ENCODE measurements at regions not wholly inside any gene's neighbourhood (a gene's known extent, or its start where the extent isn't known, plus 50 kb on each side); places are given as distances from the start of the nearest gene placed in this dataset.
A peak's percentile ranks its signal among the peaks of the same experiment; 100 is the strongest.

DNA sequence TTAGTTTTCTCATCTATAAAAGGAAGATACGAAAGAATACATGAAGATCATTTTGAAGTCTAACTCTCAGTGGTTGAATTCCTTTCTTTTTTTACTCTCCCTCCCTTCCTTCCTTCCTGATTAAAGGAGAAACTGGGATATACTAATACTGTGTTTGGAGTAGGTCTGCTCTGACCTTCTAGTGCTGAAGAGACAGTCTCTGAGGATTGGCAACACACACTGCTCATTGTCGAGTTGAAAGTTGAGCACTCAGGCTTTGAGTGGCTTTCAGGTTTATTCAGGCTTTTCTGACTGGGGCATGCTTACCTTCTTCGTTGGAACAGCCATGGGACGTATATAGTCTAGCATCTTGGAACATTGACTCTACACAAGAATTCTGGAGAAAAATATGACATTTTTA lies 86.9 kb upstream of the RPS23 start:
- DNase-seq (ENCODE audit: low read depth, low spot score): no peak

DNA sequence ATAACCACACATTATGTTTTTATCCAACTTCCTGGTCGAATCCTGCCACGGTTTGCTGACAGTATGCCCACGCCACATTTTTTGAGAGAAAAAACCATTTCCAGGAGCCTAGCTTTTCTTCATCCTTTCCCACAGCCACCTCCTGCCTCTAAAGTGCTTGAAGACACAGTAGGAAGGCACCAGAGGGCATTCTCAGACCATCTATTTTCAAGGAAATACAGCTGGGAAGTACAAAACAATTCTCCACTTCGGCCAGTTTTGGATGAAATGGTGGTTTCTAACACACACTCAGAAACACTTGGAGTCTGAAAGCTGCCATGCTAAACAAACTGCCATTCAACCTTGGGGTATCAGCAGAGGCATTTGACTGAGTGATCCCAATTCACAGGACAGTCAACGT lies 86.3 kb upstream of the RPS23 start:
- no peak for DNase-seq (ENCODE audit: low read depth, low spot score)

DNA sequence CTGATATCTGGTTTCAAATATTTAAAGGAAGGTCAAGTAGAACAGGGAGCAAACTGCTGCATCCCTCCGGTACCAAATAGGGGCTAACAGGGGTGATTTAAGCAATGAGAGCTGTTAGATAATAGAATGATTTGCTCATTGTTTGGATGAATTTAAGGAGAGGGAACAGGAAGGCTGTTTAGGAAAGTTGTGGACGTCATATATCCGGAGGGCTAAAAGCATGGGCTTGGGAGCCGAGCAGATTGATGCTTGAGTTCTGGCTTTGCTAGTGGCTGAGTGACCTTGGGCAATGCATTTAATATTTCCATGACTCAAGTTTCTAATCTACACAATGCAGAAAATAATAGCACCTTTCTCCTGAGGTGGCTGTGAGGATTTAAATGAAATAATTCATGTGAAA lies 85.4 kb upstream of the RPS23 start:
- no peak for DNase-seq (ENCODE audit: low read depth, low spot score)

DNA sequence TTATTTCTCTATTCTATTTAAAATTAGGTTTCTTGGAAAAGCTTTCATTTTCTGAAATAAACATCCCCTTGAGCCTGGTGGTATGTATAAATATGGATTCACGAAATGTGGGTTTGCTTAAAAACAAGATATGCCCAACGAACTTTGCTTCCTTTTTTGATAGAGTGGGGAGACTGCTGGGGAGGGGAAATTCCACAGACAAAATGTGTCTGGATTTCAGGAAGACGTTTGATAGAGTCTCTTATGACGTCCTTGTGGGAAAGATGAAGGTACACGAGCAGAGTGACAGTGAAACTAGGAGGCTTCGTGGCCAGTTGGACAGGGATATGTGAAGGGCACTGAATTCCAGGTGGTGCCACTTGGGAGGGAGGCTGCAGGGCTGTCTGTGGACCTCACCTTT lies 84.5 kb upstream of the RPS23 start:
- DNase-seq (ENCODE audit: low read depth, low spot score): no peak

DNA sequence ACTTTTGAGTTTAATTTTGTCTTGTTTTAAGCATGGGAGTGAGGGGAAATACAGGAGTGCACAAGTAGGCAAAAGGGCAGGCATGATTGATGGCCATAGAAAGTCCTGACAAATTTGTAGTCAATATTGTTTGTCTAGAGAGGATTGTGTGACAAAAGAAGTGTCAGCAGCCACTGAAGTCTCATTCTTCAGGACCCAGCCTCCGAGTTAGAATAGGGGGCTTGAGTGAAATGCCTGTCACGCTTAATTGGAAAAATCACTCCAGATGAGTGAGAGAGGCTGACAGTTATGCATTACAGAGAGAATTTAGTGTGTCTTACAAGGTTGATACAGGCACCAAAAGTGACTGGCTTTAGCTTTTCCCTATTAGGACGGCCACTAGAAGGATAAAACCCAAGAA lies 81.9 kb upstream of the RPS23 start:
- no peak for DNase-seq (ENCODE audit: low read depth, low spot score)

DNA sequence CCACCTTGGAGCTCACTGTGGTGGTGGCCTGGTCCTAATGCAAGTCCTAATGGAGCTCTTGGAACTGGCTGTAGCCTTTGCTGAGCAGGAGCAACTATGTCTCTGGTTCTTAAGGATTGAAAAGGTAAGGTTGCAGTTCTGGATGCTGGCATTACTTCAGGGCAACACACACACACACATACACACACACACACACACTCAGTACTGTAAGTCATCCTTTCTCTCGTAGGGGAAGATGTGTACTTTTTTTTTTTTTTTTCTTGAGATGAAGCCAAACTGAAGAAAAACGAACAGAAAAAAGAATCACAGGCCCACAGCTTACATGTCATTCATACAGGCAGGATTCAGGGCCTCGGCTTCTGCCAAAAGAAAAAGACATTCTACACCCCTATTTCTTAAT lies 81.1 kb upstream of the RPS23 start:
- DNase-seq (ENCODE audit: low read depth, low spot score): no peak

DNA sequence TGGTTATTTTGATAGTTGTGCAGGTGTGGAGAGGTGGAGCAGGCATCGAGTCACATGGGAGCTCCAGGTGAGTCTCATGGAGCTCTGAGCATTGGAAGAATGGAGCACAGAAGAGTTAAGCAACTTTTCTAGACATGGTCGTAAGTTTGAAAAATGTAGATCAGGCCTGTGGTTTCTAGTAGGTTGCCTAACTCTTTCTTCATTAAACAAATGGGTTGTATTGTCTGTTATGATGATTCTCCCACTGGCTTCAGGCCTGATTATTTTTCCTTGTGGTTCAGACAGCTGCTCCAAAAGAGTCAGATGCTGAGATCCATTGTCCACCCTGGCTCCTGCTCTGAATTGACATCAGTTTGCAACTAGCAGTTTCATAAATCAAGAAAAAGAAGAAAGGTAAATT lies 80.3 kb upstream of the RPS23 start:
- no peak for DNase-seq (ENCODE audit: low read depth, low spot score)

DNA sequence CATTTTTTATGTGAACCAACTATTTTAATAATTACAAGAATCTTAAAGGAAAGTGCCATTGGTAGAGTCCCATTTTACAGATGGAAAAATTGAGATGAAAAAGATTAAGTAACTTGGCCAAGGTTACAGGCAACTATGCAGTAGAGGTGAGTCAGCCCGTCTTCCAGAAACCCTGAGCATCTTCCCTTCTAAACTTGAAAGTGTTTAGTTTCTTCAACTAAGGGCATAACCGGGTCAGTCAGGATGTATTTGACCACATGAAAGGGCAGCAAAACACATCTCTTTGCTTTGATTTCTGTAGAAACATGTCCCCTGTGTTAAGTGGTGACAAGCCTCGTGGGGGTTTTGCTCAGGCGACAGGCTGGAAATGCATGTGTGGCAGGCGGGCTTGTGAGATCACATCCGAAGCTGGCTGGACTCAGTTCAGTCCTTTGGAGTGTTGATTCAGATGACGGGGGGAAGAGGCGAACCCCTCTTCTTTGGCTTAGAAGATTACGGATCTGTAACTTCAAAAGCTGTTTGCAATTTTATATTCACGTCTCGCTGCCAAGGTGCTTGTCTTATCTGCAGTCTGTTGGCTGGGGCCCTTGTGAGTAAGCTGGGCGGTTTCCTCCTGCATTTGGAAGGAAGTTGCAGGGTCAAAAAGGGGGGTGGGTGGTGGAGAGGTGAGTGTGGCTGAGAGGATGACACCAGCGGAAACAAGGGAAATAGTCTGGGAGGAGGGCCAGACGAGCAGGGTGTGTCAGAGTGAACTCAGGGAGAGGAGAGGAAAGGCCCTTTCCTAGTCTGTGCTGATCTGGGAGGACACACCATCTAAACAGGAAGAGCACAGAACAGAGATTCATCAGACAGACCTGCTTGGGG lies 78.9 kb upstream of the RPS23 start:
- no peak for DNase-seq (ENCODE audit: low read depth, low spot score)

DNA sequence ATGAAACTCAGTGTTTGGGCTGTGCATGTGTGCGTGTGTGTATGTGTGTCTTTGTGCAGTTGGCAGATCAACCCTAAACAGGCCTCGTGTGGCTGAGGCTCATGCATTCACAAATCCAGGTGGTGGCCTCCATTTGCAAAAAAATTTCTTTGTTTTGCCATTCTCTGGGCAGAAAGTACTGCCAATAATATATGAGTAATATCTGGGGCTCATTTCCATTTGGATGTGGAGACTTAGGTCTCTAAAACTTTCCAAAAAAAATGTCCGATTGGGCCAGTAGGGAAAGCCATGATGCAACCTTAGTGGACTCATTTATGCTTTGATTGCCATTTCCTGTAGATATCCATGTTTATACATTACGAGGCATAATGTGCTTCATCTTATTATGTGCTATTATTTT lies 77.9 kb upstream of the RPS23 start:
- no peak for DNase-seq (ENCODE audit: low read depth, low spot score)

DNA sequence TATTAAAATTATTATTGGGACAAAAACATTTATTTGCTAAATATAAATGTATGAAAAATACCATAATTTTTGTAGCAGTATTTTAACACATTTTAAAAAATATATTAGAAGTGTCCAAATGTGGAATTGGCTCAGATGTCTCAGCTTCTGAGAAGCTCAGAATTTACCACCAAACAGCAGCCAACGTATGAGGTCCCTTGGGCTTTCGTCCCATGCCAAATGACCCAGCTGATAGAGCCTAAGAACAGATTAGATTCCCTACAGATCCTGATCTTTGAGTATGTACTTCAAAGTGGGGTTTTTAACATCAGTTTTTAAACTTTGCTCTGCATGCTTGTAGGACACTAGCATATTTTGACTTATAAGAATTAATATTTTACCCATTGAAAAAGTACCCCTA lies 77.3 kb upstream of the RPS23 start:
- DNase-seq (ENCODE audit: low read depth, low spot score): no peak

DNA sequence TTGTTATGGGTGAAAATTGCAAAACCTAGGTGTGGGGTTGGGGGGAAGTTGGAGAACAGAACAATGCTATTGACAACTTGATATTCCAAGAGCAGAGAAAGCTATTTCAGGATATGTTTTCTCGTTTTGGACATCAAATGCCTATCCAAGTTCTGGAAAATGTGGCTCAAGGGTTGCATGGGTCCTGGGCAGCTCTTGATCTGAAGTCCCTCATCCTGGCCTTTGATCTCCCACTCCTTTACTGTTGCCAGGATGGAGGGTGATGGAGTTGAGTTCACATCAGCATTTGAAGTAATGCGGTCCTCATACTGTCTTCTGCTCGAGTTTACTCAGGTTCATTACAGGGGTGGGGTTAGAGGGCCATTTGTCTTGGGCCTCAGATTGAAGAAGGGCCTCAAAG lies 76.9 kb upstream of the RPS23 start:
- no peak for DNase-seq (ENCODE audit: low read depth, low spot score)

DNA sequence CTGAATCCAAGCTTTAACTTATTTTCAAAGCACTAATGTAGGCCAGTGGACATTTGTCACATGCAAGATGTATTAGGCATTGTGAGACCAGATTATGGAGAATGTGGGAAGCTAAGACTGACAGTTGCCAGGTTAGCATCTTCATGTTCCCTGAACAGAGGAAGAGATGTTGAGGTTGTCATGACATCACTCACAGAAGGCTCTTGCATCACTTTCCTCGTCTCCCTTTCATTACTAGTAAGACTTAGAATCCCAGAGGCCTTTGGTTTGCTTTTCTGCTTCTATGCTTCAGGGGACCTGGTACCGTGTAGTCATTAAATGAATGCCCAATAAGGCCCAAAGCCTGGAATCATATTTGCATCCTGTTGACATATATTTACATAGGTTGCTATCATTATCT lies 76.4 kb upstream of the RPS23 start:
- DNase-seq (ENCODE audit: low read depth, low spot score): no peak

DNA sequence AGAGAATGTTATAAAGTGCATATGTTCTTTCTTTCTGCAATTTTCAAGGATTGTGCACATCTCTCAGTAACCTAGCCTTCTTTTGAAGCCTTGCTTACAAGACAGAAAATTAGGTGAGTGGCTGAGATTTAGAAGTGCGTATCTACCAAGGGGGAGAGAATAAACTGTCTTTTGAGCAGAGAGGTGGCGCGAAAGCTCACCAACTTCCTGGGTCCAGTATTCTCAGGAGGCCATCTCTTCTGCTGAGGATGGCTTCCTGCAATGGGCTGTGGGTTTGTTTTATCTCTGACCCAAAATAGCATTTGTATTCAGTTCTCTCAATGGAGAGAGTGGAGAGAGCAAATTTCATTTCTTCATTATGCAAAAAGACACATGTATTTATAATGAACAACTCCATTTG lies 75.4 kb upstream of the RPS23 start:
- DNase-seq (ENCODE audit: low read depth, low spot score): no peak

DNA sequence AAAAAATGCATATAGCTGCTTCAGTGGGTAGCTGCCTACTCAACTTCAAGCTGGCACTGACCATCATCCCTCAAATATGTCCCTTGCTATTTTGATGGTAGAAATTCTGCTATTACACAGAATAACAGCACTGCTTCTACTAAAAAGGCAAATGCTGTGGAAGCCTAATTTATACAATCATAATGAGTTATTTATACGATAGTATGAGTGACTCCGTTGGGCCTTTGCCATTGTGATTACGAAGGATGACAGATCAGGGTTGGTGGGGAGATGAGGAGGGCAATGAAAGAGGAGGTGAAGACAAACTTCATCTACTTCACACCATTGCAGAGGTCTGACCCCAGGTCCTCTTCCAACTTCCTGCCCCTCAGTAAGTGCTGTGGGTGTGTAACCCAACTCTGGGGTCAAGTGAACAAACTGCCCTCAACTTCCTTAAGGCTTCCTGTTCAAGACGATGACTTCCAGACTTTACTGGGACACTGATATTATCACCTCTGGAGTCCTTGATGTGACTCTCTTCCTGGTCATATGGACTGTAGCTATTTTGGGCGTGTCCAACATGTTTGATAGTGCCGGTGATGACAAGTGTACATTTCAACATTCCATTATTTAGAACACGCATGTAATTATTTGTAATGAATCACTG lies 74.1 kb upstream of the RPS23 start:
- DNase-seq (ENCODE audit: low read depth, low spot score): no peak

DNA sequence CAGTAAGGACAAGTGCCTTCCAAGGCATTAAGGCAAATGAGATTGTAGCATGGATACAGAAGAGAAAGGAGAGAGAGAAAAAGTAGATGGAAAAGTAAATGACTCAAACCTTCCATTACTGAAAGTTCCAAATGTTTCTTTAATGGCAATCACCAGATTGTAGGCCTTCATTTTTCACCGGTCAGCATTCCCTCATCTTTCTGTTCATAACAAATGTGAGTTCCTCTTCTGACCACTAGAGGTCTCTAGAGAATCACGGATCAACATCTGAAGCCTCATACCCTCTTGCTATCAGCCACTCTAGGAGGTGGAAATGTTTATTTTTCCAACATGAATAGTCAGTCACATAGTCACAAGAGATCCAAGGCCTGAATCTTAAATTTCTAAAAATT lies 73.6 kb upstream of the RPS23 start:
- DNase-seq (ENCODE audit: low read depth, low spot score): peak; percentile 45

DNA sequence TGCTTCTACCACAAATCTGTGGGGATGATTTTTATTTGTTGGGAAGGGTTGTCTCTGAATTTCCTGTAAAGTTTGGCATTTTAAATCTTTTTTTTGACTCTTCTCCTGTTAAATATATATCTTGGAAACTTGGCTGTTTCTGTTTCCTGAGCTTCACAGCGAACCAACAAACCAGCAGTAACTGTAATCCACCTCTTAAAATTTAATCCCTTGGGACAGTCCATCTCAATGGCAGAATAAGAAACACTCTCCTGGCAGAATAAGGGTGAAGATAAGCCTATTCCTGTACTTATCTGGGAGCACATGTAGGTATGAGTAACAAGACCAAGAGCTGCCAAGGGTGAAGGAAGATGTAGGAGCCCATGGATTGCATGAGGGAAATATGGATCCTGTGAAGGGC lies 73.1 kb upstream of the RPS23 start:
- no peak for DNase-seq (ENCODE audit: low read depth, low spot score)

DNA sequence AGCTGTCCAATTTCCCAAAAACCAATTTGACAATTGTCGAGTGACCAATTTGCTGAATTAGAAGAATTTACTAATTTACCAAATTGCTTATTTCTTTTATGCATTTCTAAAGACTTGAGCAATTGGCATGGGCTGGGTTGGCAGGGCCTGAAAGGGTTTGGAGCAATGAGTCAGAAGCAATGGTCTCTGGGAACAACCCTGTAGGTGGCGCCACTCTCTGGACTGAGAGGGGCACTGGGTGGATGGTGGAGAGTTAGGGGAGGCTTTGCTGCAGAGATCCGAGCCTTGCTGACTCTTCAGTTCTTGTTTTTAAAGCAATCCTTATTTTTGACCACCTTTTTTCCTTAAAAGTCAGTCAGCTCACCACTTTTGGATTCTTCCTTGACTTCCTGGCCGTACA lies 71.5 kb upstream of the RPS23 start:
- no peak for DNase-seq (ENCODE audit: low read depth, low spot score)

DNA sequence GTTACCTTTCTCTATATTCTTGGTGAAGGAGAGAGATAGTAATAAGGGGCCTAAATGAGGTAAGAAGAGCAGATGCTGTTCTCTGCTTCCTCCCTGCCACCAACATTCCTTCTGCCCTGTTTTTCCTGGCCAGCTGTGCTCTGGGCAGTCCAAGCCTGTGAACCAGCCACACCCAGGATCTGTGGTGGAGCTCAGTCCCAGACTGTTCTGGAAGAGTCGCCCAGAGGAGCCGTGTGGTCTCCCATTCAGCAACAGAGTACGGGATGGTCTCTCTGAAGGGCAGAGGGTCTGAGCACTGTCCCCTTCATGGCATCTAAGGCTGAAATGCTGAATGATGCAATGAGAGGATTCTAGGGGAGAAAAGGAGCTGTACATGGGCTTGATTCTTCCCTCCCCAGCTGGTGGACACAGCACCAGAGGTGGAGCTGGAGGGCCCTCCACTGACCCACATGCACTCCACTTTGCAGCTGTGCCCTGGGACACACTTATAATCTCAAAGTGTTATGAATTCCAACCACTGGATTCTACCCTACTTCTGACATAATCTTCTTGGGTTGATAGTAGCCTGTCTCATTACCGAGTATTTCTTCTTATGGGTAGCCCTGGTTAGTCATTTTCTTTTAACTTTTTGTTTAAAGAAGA lies 70.8 kb upstream of the RPS23 start:
- no peak for DNase-seq (ENCODE audit: low read depth, low spot score)

DNA sequence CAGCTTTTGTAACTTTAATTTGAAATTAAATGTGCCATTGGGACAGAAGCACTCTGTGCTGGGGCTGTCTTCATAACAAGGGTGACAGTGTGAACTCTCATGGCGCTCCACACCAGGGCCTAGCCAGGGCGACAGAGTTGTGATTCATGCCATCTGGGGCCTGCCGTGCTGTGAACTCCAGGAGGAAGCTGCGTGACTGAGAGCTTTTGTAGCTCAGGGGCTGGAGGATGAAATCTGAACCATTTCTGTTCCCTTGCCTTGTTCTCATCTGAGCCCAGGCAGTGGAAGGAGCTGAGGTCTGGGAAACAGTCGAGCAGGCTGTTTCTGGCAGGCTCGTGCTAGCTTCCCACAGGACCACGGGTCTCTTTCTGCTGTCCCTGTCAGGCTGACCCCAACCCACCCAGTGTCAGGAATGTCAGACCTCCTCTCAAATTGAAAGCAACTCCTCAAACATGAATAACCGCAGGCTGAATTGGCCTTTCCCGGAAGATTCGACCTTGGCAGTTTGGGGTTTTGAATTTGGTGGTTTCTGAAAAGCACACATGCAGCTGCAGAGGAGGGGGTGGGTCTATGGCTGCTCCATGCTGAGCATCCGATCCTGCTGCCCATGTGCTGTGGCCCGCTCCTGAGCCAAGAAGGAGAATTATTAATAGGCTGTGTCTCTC lies 69.2 kb upstream of the RPS23 start:
- peak; percentile 79 for DNase-seq (ENCODE audit: low read depth, low spot score)

DNA sequence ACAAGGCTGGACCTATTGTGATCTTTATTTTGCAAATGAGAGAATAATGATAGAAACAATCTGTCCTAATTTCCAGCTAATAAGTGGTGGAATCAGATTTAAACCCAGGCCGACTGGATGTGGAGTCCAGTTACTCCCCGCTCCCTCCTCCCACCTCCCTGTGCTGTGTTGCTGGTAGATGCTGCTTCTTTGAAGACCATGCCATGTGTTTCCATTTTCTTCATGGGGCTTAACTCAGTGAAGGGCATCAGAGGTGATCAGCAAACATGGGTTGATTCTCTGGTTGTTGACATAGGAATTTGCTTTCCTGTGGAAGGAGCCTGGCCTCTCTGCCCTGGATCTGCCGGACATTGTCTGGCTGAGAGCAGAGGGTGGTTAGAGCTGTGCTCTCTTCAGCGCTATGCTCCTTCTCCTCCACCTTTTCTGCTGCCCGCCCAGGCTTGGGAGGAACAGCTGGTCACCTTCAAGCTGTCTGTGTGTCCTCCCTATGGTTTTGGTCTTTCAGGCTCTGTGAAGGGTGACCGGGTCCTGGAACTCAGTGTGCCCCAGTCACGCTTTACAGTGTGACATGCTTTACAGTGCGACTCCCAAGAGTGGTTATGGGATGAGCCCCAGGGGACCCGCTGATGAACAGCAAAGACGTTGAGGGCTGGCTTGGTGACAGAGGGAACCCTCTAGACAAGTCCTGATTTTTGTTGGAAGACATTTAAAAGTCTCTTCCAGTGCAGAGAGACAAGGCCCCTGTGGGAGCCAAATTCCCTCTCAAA lies 68.4 kb upstream of the RPS23 start:
- no peak for DNase-seq (ENCODE audit: low read depth, low spot score)

DNA sequence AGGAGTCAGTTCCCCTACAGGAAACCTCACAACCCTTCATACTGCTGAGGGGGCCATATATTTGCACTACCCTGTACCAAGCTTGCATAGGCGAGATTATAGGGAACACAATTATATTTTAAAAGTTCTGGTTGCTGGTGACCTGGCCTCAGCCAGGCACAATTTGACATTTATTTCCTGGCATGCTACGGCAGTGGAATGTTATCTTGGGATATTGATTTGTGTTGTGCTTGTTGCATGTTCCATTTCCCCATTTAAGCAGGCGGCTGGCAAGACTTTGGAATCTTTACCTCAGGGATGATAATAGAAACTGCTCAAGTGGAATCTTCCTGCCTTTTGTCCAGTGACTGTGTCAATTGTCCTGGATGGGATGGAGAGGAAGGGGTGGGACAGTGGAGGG lies 67.0 kb upstream of the RPS23 start:
- DNase-seq (ENCODE audit: low read depth, low spot score): no peak

DNA sequence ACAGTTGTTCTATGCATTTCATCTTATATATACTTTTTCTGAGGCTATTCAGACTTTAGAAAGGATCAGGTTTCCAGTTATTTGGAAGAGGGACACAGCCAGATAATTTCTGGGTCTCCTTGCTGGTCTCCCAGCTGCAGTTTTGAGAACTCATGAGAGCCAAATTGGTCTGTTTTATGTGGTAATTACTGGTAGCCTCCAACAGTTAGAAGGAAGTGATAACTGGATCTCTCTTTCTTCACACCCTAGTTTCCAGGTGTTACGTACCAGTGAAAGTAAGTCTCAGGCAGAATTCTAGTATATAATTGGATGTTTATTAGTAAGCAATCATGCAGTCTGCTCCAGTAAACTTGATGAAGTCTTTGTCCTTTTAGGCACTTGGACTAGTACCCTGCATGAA lies 63.2 kb upstream of the RPS23 start:
- no peak for DNase-seq (ENCODE audit: low read depth, low spot score)
